ENCODE measurements at regions not wholly inside any gene's neighbourhood (a gene's known extent, or its start where the extent isn't known, plus 50 kb on each side); places are given as distances from the start of the nearest gene placed in this dataset.
"Not testable (repeated sequence)": the region's sequence is repeated elsewhere in the genome, so short reads cannot be mapped to it uniquely, and the experiment has no call there.

DNA sequence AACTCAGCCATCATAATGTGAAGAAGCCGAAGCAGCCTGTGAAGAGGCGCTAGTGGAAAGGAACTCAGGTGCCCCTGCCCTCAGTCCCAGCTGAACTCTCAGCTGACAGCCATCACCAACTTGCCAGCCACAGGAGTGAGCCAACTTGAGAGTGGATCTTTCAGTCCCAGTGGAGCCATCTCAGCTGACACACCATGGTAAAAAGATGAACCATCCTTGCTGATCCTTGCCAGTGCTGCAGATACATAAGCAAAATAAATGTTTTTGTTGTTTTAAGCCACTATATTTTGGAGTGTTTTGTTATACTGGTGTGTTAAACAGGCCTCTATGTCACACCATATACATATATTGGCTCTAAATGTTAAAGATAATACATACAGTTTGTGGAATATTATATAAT, 195.8 kb upstream of the SPRED2 start:
- DNase-seq: no peak

DNA sequence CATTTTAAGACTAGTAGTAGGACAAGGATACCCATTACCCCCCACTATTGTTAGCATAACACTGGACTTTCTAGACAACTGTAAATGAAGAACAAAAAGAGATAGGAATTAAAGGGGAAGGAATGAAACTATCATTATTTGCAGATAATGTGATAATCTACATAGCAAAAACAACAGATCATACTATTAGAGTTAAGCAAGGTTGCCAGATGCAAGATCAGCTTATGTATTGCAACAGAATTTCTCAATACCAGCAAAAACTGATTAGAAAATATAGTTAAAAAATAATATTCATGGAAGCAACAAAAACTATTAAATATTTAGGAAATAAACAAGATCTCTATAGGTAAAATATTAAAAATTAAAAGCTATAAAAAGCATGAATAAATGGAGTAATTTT, 194.4 kb upstream of the SPRED2 start:
- DNase-seq: no peak

GRCh38 chr2:65625982-65626381, 193.6 kb upstream of the SPRED2 start:
- no peak for DNase-seq

DNA sequence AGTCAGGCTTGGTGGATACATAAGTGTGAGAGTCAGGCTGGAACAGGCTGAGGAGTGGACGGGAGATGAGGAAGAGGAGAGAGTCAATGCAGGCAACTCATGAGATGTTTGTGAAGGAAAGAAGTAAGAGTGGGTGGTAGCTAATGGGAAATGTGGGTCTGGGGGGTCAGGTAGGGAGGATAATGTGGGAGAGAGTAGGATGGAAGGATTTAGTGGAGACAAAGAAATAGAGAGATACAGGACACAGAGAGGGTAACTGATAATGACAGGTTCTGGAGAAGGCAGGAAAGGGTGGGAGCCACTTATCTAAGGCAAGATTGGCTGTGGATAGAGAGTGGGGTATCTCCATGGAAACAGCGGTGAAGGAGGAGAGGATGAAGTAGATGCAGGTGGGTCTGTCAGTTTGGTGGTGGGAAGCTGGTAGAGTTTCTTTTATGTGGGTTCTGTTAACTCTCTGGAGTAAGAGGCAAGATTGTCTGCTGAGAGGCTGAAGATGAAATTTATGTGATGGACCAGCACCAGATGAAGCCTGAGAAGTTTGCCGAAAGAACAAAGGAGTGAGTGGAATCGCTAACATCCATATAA, 190.6 kb upstream of the SPRED2 start:
- DNase-seq: no peak

DNA sequence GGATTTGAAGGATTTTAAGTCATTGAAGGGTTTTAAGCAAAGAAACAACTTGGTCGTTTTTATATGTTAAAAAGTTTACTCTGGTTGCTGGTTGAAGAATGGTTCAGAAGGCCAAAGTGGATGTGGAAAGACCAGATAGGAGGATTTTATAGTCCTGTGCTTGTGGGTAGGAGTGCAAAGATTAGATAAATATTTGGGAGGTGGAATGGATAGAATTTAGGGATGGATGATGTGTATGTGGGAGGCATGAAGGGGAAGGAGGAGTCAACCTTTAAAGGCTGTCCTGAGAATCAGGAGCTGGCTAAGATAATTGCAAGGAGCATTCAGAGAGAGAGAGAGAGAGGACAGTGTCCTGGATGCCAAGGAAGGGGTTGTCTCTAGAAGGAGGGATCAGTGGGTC, 190.1 kb upstream of the SPRED2 start:
- no peak for DNase-seq

DNA sequence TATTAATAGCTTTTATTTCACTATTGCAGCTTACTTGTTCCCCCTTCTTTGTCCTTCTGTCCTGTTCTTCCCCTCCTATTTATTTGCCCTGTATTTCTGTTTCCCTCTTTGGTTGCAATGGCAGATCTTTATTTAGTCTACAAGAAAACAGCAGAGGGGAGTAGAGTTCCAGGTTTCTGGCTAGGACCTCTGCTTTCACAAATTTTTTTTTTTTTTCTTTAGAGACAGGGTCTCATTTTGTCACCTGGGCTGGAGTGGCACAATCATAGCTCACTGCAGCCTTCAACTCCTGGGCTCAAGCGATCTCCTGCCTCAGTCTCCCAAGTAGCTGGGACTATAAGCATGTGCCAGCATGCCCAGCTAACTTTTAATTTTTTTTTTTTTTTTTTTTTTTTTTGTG, 188.1 kb upstream of the SPRED2 start:
- no peak for DNase-seq

GRCh38 chr2:65620026-65620425, 187.6 kb upstream of the SPRED2 start:
- no peak for DNase-seq

GRCh38 chr2:65615602-65616001, 183.2 kb upstream of the SPRED2 start:
- DNase-seq: no peak

GRCh38 chr2:65613968-65614555, 181.7 kb upstream of the SPRED2 start:
- DNase-seq: no peak

DNA sequence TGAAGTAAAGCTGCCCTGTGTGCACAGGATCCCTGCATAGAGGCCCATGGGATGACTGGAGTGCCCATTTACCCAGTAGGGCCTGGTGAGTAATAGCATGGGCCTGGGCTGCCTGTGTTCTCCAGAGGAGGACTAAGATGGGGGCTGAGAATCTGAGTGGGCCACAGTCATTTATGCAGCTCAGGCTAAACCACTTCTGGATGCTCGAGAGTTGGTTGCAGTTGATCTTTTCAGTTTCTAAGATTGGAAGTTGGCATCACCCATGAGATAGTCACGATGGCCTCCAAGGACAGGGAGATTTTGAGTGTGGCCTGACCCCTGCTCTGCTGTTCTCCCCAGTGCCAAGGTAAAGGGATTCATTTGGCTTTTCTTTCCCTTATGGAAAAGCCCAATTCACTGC, 179.1 kb upstream of the SPRED2 start:
- no peak for DNase-seq

- no peak for DNase-seq
Measured at GRCh38 chr2:65608916-65609315, 176.5 kb upstream of the SPRED2 start.

GRCh38 chr2:65608466-65608865, 176.1 kb upstream of the SPRED2 start:
- DNase-seq: no peak

DNA sequence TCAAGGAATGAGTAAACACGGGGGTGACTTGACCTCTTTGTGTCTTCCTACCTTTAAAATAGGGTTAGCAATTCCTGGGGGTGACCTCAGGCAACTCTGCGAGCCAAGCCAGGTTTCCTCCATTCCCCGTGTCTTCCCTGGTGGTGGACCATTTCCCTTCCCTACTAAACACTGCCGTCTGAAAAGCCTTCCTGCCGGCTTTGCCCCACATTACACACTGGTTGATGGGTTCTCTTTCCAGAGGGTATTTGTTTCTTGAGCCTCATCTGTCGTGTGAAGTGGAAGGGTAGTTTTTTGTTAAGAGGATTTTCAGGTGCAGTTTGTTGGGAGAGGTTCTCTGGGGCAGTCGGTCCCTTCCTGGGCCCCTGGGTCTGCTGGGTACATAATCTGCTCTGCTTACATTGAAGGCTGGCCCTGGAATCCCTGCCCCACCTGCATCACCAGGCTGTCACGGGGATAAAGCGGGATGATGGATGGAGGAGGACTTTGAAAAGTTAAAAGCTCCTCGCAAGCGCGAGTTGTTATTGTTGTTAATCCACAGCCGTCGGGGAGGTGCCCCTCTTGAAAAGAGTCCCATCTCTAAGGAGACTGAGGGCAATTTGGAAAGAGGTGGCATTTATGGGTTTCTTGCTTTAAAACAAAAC, 175.4 kb upstream of the SPRED2 start:
- DNase-seq: no peak

- no peak for DNase-seq
Measured at GRCh38 chr2:65605743-65606058, 173.3 kb upstream of the SPRED2 start.

GRCh38 chr2:65605058-65605742, 172.8 kb upstream of the SPRED2 start:
- DNase-seq: no peak

DNA sequence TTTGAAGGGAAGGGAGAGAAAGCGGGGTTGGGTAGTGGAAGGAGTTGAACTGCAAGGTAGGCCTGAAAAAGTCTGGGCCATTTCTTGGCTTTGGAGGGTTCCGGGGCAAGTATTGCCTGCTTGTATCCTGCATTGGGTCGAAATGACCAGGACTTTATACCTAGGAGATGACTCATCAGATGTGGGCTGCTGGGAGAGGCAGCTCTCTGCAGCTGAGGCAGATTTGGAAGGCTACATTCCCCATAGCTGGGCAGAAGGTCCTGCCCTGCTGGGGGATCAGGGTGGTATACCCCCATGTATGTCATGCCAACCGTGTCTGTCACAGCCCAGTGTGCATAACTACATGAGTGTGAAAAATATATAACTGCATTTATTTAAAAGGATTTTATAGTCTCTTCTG, 171.8 kb upstream of the SPRED2 start:
- DNase-seq: no peak

GRCh38 chr2:65602603-65603235, 170.3 kb upstream of the SPRED2 start:
- DNase-seq: no peak

DNA sequence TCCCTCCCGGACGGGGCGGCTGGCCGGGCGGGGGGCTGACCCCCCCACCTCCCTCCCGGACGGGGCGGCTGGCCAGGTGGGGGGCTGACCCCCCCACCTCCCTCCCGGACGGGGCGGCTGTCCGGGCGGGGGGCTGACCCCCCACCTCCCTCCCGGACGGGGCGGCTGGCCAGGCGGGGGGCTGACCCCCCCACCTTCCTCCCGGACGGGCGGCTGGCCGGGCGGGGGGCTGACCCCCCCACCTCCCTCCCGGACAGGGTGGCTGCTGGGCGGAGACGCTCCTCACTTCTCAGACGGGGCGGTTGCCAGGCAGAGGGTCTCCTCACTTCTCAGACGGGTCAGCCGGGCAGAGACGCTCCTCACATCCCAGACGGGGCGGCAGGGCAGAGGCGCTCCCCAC, 168.5 kb upstream of the SPRED2 start:
- DNase-seq: not testable (repeated sequence)

DNA sequence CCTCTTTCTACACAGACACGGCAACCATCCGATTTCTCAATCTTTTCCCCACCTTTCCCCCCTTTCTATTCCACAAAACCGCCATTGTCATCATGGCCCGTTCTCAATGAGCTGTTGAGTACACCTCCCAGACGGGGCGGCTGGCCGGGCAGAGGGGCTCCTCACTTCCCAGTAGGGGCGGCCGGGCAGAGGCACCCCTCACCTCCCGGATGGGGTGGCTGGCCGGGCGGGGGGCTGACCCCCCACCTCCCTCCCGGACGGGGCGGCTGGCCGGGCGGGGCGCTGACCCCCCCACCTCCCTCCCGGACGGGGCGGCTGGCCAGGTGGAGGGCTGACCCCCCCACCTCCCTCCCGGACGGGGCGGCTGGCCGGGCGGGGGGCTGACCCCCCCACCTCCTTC, 168.0 kb upstream of the SPRED2 start:
- not testable (repeated sequence) for DNase-seq

GRCh38 chr2:65599693-65600092, 167.3 kb upstream of the SPRED2 start:
- no peak for DNase-seq

- no peak for DNase-seq
Measured at GRCh38 chr2:65598996-65599395, 166.6 kb upstream of the SPRED2 start.

DNA sequence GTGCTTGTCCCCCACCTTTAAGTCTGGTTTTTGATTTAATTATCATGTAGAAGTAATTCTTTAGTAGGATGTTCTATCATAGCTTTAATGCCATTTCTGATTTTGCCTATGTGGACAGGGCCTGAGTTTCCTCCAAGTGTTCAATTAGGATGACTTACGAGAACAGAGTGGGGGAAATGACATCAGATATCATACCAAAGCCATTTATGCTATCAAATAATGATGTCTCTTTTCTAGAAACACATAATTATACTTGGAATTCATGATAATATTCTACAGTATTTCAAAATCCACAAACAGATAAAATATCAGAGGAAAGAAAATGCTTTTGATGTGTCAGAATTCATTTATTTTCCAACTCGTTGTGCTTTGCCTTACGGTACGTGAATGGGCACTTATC, 165.9 kb upstream of the SPRED2 start:
- no peak for DNase-seq

DNA sequence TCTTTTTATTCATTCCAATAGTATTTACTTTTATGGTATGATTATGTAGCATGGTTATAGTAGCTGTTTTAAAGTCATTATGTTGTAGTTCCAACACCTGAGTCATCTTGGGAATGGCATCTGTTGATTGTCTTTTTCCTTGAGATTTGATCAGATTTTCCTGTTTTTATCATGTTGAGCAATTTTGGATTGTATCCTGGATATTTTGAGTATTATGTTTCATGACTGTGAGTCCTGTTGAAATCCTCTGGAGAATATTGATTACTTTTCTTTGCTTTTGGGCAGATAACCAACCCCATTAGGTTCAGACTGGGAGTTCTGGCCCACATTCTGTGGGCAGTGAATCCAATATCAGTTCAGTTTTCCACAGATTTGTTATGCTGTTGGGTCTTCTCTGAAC, 163.2 kb upstream of the SPRED2 start:
- no peak for DNase-seq

- DNase-seq: no peak
Measured at GRCh38 chr2:65594150-65594549, 161.8 kb upstream of the SPRED2 start.

Data from stimulated activated CD4-positive, alpha-beta T cell treated with anti-CD3 and anti-CD28 coated beads, Interleukin-2, amount 100 ng/mL, for 24 hours (primary cell).